Ecto neural progenitor cell (in vitro differentiated cells): ENCODE measurements at regions not wholly inside any gene's neighbourhood (a gene's known extent, or its start where the extent isn't known, plus 50 kb on each side); places are given as distances from the start of the nearest gene placed in this dataset.
"Not testable (repeated sequence)": the region's sequence is repeated elsewhere in the genome, so short reads cannot be mapped to it uniquely, and the experiment has no call there.

Experiments used
- DNase-seq: peaks from one replicate; pipeline ENCODE4 v3.0.0-alpha.2; 2018; ENCODE audit warnings: low spot score

DNA sequence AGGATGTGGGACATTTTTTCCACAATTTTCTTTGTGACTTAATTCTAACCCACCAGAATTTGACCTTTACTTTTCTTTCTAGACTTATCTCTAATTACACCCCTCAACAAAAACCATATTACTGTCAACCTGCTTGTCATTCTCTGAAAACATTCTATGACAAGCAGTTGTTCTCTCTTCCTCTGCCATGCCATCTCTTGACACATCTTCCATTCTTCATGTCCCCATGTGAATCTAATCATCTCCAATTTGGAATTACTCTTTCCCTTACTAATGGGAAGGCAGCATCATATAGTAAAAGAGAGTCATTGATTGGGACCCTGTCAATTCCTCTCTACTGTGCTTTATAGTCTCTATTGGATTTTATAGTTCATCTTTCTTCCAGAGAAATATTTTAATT, 61.3 kb upstream of the P2RY1 start:
- no peak for DNase-seq

DNA sequence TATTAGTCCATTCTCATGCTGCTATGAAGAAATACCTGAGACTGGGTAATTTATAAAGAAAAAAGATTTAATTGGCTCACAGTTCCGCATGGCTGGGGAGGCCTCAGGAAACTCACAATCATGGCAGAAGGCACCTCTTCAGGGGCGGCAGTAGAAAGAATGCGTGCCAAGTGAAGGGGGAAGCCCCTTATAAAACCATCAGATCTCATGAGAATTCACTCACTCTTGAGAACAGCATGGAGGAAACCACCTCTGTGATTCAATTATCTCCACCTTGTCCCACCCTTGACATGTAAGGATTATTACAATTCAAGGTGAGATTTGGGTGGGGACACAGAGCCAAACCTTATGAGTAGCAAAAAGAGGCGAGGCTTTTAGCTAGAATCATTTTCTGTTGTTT, 60.7 kb upstream of the P2RY1 start:
- DNase-seq = not testable (repeated sequence)

DNA sequence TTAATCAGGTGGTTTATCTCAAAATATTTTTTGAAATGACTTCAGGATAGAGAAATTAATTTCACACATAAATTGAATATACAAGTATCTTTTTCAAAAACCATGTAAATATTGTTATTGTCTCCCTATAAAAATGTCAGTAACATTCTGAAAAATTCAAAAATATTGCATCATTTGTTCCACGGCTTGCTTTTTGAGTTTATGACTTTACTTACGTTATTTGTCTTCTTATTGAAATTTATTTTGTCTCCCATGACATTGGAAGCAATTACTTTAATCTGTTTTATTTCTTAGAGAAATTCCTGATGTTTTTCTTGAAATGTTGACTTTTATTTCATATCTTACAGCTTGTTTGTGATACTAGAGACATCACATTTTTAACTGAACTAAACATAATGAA, 56.9 kb upstream of the P2RY1 start:
- DNase-seq = no peak

DNA sequence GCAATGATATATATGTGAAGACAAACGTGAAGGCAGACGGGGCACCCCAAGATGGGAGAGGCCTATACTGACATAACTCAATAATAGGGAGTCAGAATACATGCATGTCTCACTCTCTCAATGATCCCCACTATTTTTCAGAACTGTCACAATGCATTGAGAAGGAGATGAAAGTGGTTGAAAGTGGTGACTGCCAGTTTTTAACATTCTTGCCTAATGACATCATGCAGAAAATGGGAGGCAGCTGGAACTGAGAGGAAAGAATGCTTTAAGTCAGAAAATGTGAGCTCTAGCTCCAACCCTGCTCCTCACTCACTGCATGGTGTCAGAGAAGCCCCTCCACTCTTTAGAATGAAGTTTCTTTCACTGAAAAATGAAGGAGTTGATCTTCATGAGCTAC, 55.3 kb upstream of the P2RY1 start:
- DNase-seq = no peak

DNA sequence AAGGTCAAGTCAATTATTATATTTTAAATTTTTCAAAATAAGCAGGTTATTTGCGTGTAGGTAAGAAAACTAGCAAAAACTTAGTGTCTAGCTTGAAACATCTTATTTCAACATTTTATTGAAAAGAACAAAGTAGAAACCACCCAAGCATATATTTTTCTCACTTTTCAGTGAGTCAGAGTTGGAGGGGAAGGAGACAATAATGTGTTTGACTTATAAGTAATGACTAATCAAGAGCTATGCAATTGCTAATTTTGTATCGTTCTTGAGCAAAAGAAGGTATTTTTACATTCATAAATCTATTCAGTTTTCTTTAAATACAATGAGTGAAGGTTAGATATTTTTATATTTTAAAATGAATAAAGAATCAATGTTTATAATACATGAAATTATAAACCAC, 54.4 kb upstream of the P2RY1 start:
- DNase-seq = no peak

DNA sequence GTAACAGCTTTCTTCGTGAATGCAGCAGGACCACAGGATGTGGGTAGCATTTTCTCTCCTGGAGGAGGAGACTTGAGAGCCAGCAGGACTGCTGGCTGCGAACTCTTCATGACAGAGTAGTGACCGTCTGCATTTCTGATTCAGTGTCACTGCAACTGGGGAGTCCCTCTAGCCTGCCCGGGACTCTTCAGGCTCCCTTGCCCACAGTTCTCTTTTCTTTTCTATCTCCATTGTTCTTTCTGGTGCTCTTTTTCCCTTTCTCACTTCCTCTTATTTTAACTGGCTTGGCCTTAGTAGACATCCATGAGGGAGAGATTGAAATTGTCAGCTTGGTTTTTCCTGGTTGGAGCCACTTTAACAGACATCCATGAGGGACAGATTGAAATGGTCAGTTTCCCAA, 49.9 kb upstream of the P2RY1 start:
- DNase-seq = no peak
